OCI-LY7 (cell line): ENCODE measurements at regions not wholly inside any gene's neighbourhood (a gene's known extent, or its start where the extent isn't known, plus 50 kb on each side); places are given as distances from the start of the nearest gene placed in this dataset.

Experiments used
- BruUV-seq: library from RNA; stranded (reverse); fragments of 400-500 nt; replicated peaks from 2 replicates; lab custom pipeline; 2021; lab: Mats Ljungman, UMichigan
- CTCF ChIA-PET: fragments of 300-600 bp; sonication (Branson Sonifier 250); formaldehyde crosslinking; loops from one replicate; lab custom pipeline; 2022; ENCODE audit warnings: antibody characterized with exemption; ENCODE audit not compliant: unreplicated experiment; lab: Charles Lee
- POLR2A ChIA-PET: fragments of 300-600 bp; sonication (Branson Sonifier 250); formaldehyde crosslinking; loops from one replicate; lab custom pipeline; 2022; ENCODE audit warnings: antibody characterized with exemption; lab: Charles Lee
- DNase-seq: peaks from one replicate; pipeline ENCODE4 v3.0.0-alpha.2; 2015; ENCODE audit warnings: low spot score
- H2AFZ ChIP-seq: fragments of 200-600 bp; sonication (generic), shearing (Covaris generic); 2 replicates; pipeline ENCODE4 v1.6.1; 2014; ENCODE audit warnings: mild to moderate bottlenecking, antibody characterized with exemption, low read length, moderate library complexity
- H3K27ac ChIP-seq: fragments of 200-600 bp; sonication (generic); 2 replicates; pipeline ENCODE4 v1.5.1; 2014; ENCODE audit warnings: mixed run types, low read depth, mild to moderate bottlenecking, moderate library complexity, low read length, inconsistent platforms; ENCODE audit not compliant: poor library complexity, severe bottlenecking
- H3K36me3 ChIP-seq: fragments of 200-600 bp; sonication (generic); 2 replicates; pipeline ENCODE4 v1.6.1; 2014; ENCODE audit warnings: mild to moderate bottlenecking, antibody characterized with exemption, low read length, moderate library complexity, mixed read lengths; ENCODE audit not compliant: insufficient read depth
- H3K4me1 ChIP-seq: fragments of 200-600 bp; sonication (generic); 2 replicates; pipeline ENCODE4 v1.5.1; 2014; ENCODE audit warnings: mild to moderate bottlenecking, low read length; ENCODE audit not compliant: insufficient read depth, poor library complexity, severe bottlenecking
- H3K4me2 ChIP-seq: fragments of 200-600 bp; sonication (generic); 2 replicates; pipeline ENCODE4 v1.6.1; 2014; ENCODE audit warnings: mild to moderate bottlenecking, low read length
- H3K4me3 ChIP-seq: fragments of 200-600 bp; sonication (generic); 2 replicates; pipeline ENCODE4 v1.5.1; 2014; ENCODE audit warnings: mild to moderate bottlenecking, low read depth, low read length; ENCODE audit not compliant: poor library complexity, severe bottlenecking
- H3K79me2 ChIP-seq: fragments of 200-600 bp; sonication (generic); 2 replicates; pipeline ENCODE4 v1.6.1; 2016; ENCODE audit warnings: low read depth, mild to moderate bottlenecking, low read length, moderate library complexity, mixed read lengths; ENCODE audit not compliant: insufficient read depth
- H3K9me2 ChIP-seq: fragments of 200-600 bp; sonication (generic); 2 replicates; pipeline ENCODE4 v1.6.1; 2016; ENCODE audit warnings: mild to moderate bottlenecking, low read length, mixed read lengths; ENCODE audit not compliant: insufficient read depth
- H3K9me3 ChIP-seq: fragments of 200-600 bp; sonication (generic); 2 replicates; pipeline ENCODE4 v1.6.1; 2014; ENCODE audit warnings: mild to moderate bottlenecking, mixed run types, low read length, mixed read lengths
- H4K20me1 ChIP-seq: fragments of 200-600 bp; sonication (generic); 2 replicates; pipeline ENCODE4 v1.6.1; 2014; ENCODE audit warnings: mild to moderate bottlenecking, antibody characterized with exemption, low read length, moderate library complexity, mixed read lengths; ENCODE audit not compliant: insufficient read depth
- CTCF ChIP-seq: fragments of 200-600 bp; sonication (generic); conservative IDR thresholded peaks from 2 replicates; pipeline ENCODE4 v1.5.1; 2014; ENCODE audit warnings: mild to moderate bottlenecking, antibody characterized with exemption, low read length, moderate library complexity, mixed read lengths
- EZH2phosphoT487 ChIP-seq: fragments of 200-600 bp; sonication (generic); IDR thresholded peaks from 2 replicates; pipeline ENCODE4 v1.6.1; 2018; ENCODE audit warnings: low read depth, borderline replicate concordance, mild to moderate bottlenecking, mixed run types, antibody characterized with exemption, low read length, moderate library complexity, mixed read lengths
- intact Hi-C: fragments of 100-400 bp; cut with micrococcal nuclease; formaldehyde crosslinking; loops from one replicate; pipeline ENCODE4 v1.10.0; 2022; ENCODE audit not compliant: unreplicated experiment

- Histone ChIP-seq H3K9me3 (no peaks in the 10 kb centered on the region), H3K4me1 (no peaks in the 10 kb centered on the region), H3K36me3 (no peaks in the 10 kb centered on the region), H3K9me2 (no peaks in the 10 kb centered on the region), H3K4me3 (no peak overlapping the region), H2AFZ (no peak overlapping the region), H3K4me2 (no peak overlapping the region), H4K20me1 (no peaks in the 10 kb centered on the region), H3K79me2 (no peaks in the 10 kb centered on the region), H3K27ac (no peak overlapping the region)
- CTCF ChIA-PET = no interaction called here
- intact Hi-C loops = no loop called here
- POLR2A ChIA-PET = no interaction called here
- TF ChIP-seq EZH2phosphoT487 = no peak
- no peak for TF ChIP-seq CTCF
- DNase-seq = no peak
- BruUV-seq = no TSS peak
Measured at GRCh38 chr9:12878351-12878978, 103.6 kb downstream of the LURAP1L start.

GRCh38 chr9:12879961-12880360 lies 105.1 kb downstream of the LURAP1L start:
- no peak overlapping the region for H2AFZ ChIP-seq
- TF ChIP-seq EZH2phosphoT487 (no peak), CTCF (no peak)
- no peaks in the 10 kb centered on the region; the same call in 1 of the 2 replicates for H4K20me1 ChIP-seq
- H3K4me2 ChIP-seq = no peak overlapping the region
- H3K4me3 ChIP-seq = no peak overlapping the region
- no TSS peak for BruUV-seq
- no peaks in the 10 kb centered on the region for H3K79me2 ChIP-seq
- no peak overlapping the region for H3K27ac ChIP-seq
- no peaks in the 10 kb centered on the region for H3K9me2 ChIP-seq
- H3K9me3 ChIP-seq = no peaks in the 10 kb centered on the region
- no peak for DNase-seq
- ChIA-PET CTCF (no interaction called here), POLR2A (interaction anchor here (0.6 to 0.7 kb wide), 2 partner anchors 172 to 230 kb away, joined by 3 read pairs; no protein-coding TSS in a partner anchor)
- no peaks in the 10 kb centered on the region for H3K4me1 ChIP-seq
- H3K36me3 ChIP-seq = no peaks in the 10 kb centered on the region
- intact Hi-C loops = no loop called here

GRCh38 chr9:12880406-12881015 lies 105.7 kb downstream of the LURAP1L start:
- intact Hi-C loops = no loop called here
- Histone ChIP-seq H2AFZ (no peak overlapping the region), H3K4me1 (no peaks in the 10 kb centered on the region), H3K79me2 (no peaks in the 10 kb centered on the region), H3K36me3 (no peaks in the 10 kb centered on the region), H3K9me3 (no peaks in the 10 kb centered on the region), H3K4me2 (no peak overlapping the region), H3K27ac (no peak overlapping the region), H3K9me2 (no peaks in the 10 kb centered on the region), H4K20me1 (no peaks in the 10 kb centered on the region; the same call in 1 of the 2 replicates), H3K4me3 (no peak overlapping the region)
- POLR2A ChIA-PET = interaction anchor here (0.7 kb wide), 1 partner anchor 171 kb away, joined by 3 read pairs; no protein-coding TSS in a partner anchor
- BruUV-seq = no TSS peak
- CTCF ChIA-PET = no interaction called here
- TF ChIP-seq EZH2phosphoT487 (no peak), CTCF (no peak)
- DNase-seq = no peak
